Stimulated activated CD4-positive, alpha-beta T cell treated with anti-CD3 and anti-CD28 coated beads, TNF-alpha, amount 100 ng/mL, for 4 hours (primary cell): ENCODE measurements at regions not wholly inside any gene's neighbourhood (a gene's known extent, or its start where the extent isn't known, plus 50 kb on each side); places are given as distances from the start of the nearest gene placed in this dataset.

Experiments used
- DNase-seq, 3 experiments: peaks; one replicate each; pipeline ENCODE4 v3.0.0-alpha.2; 2020; ENCODE audit warnings: low read depth in 3 of 3

GRCh38 chr16:79444572-79444971 lies 156.0 kb downstream of the MAF start:
- DNase-seq, result no peak

- no peak for DNase-seq
Measured at GRCh38 chr16:79439901-79440300, 160.6 kb downstream of the MAF start.

GRCh38 chr16:79437764-79438751 lies 162.5 kb downstream of the MAF start:
- no peak for DNase-seq

GRCh38 chr16:79436885-79437284 lies 163.7 kb downstream of the MAF start:
- no peak for DNase-seq

DNA sequence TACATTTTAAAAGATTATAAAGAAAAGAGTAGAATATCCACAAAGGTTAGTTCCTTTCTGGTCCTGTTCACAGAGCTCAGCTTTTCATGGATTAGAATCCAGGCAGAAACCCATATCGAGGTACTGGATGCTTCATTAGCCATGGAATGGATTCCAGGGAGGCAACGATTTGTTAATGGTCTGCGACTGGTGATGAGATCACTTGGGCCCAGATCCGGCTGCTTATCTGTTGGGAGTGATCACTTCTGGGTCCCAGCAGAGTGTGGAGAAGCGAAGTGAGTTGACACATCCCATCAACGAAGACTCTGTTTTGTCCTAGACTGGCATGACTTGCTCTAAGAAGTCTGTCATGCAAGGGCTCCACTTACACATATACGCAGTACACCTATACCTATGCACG lies 165.8 kb downstream of the MAF start:
- DNase-seq, result no peak

- DNase-seq, result no peak
Measured at GRCh38 chr16:79434092-79434491, 166.4 kb downstream of the MAF start.

DNA sequence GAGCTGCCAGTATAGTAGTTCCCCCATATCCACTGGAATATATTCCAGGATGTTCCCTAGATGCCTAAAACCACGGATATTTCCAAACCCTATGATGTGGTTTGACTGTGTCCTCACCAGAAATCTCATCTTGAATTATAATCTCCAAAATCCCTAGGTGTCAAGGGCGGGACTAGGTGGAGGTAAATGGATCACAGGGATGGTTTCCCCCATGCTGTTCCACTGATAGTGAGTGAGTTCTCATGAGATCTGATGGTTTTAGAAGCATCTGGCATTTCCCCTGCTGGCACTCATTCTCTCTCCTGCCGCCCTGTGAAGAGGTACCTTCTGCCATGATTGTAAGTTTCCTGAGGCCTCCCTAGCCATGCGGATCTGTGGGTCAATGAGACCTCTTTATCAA lies 168.6 kb downstream of the MAF start:
- no peak for DNase-seq

- DNase-seq, result no peak
Measured at GRCh38 chr16:79430191-79430678, 170.3 kb downstream of the MAF start.

GRCh38 chr16:79429381-79430190 lies 171.0 kb downstream of the MAF start:
- DNase-seq, result no peak

DNA sequence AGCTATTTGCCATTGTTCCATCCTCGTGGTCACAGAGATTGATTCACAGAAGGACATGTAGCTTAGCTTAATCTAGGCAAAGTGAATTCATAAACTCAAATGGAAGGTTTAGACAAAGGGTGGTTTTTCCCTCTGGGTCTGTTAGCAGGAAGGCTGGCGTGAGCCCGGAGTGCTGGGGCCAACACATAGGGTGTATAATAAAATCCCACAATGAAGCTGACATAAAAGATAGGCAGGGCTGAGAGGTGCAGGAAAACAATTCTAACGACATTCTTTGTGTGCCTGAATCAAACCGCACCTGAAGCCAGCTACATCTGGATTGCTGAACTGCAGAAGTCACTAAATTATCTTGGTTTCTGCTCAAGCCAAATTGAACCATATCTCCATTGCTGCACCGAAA lies 173.9 kb downstream of the MAF start:
- DNase-seq, result no peak

DNA sequence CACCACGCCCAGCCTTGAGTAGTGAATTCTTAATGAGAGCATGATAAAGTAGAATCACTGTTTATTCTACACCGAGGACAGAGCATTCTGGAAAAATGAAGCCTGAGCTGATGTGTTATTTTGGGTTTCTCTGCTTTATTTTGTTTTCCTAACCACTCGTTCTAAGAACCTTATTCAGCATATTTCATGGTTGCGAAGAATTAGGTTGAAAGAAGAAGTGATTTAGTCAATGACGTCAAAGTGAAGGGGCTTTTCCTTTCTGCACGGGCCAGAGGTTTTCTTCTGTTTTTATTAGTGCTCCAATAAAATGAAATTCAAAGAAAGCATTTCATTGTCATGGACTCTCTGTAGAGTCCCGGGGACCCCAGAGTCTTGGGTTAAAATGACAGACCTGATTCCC lies 178.5 kb downstream of the MAF start:
- no peak for DNase-seq

- DNase-seq, result no peak
Measured at GRCh38 chr16:79421126-79421525, 179.4 kb downstream of the MAF start.

GRCh38 chr16:79420493-79420892 lies 180.0 kb downstream of the MAF start:
- DNase-seq, result no peak

DNA sequence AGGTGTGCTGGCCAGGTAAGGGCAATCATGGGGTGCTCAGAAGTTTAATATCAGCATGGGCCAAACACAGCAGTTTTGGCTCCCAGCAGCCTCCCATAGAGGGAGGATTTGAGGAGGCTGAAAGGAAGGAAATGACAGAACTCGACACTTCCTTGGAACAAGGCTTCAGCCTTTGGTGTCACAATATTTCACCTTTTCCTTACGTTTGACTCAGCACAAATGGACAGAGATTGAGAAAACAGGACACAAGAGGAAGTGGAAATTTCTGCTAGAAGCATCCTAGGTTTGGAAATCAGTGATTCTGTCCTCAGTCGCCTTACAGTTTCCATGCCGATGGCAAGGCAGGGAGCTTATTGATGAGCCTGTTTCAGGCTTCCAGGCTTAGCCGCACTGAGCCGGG lies 181.4 kb downstream of the MAF start:
- no peak for DNase-seq

DNA sequence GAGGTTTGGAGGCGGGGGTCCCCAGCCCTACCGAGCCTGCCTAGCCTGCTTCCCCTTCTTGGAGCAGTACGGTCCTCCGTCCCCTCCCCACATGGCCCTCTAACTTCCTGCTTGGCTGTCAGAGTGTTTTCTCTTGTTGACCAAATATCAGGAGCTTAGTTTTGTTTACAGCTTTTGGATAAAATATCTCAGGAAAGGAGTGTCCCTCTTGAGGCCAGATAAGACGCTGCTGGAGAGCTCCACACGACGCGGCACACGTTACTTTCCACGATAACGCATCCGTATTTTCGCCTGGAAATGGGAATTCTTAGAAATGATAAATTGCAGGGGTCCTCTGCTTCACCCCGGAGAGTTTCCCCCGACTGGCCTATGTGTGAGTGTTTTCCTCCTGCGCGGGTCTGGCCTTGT lies 182.9 kb downstream of the MAF start:
- no peak for DNase-seq

- no peak for DNase-seq
Measured at GRCh38 chr16:79415983-79416640, 184.4 kb downstream of the MAF start.

DNA sequence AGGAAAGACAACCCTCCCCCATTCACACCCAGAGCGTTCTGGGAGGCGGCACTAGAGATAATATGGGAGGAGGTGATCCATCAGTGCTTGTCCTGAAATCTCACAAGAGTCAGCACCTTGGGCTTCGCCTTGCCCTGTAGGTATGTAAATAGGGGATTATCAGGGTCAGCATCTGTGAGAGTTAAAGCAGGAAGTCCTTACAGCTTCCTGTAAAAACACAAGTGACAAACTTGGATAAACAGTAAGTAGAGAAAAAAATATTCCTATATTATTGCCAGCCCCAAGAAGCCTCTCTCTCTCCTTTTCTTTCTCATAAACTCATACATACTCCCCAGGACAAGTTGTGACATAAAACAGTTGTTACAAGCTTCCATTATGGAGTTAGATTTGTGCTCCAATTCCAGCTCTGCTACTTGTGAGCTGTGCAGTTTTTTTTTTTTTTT lies 187.7 kb downstream of the MAF start:
- DNase-seq, result no peak

DNA sequence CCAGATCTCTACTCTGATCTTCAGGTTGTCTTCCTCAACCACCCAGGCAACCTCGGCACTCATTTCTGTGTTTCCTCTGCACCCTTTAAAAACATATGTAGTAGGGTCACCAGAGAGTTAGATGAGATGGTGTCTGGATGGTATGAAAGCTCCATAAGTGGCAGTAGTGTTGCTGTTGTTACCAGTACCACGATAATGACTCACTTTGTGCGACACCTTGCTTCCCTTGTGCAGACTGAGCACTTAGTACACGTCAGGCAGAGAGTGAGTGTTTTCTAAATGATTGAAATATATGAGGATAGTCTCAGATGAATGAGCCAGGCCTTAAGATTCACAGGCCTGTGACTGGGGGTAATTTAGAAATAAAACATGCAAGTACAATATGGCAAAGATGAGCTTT lies 188.7 kb downstream of the MAF start:
- no peak for DNase-seq

DNA sequence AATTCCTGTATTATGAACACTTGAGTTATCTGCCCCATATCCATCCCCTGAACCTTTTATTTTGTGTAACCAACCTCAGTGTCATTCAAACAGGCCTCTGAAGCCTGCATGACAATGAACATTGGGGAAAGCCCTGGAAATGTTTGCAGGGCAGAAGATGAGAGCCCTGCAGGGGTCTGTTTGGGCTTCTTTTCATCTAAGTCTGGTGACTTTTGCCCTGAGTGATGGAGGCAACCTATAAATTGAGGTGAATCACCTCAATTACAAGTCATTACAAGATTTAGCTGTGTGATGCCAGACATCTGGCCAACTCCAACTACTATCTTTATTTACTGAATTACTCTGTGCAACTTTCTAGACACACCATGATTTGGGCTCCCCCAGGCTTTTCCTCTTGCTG lies 189.2 kb downstream of the MAF start:
- DNase-seq, result no peak

DNA sequence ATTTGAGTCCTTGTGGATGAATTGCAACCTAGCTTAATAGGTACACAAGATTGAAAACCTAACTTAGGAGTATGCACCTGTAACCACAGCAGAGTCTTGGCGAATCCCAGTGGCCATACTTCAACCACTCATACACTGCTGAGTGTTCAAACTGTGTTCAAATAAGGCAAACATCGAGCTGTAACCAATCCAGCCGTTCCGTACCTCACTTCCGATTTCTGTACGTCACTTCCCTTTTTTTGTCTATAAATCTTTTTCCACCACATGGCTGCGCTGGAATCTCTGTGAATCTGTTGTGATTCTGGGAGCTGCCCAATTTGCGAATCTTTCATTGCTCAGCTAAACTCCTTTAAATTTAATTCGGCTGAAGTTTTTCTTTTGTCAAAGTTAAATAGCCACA lies 190.6 kb downstream of the MAF start:
- no peak for DNase-seq

- DNase-seq, result no peak
Measured at GRCh38 chr16:79408355-79408754, 192.2 kb downstream of the MAF start.
